ENCODE measurements at regions not wholly inside any gene's neighbourhood (a gene's known extent, or its start where the extent isn't known, plus 50 kb on each side); places are given as distances from the start of the nearest gene placed in this dataset.

GRCh38 chr15:46450112-46450809, 815.4 kb downstream of the SQOR start:
- DNase-seq, result no peak

GRCh38 chr15:46450810-46451182, 816.0 kb downstream of the SQOR start:
- DNase-seq, result no peak

- DNase-seq, result no peak
Measured at GRCh38 chr15:46452297-46452820, 817.5 kb downstream of the SQOR start.

GRCh38 chr15:46456456-46456855, 821.6 kb downstream of the SQOR start:
- DNase-seq, result no peak

GRCh38 chr15:46460431-46461094, 825.7 kb downstream of the SQOR start:
- no peak for DNase-seq

GRCh38 chr15:46461416-46461815, 826.6 kb downstream of the SQOR start:
- DNase-seq, result no peak

GRCh38 chr15:46467041-46467440, 832.2 kb downstream of the SQOR start:
- no peak for DNase-seq

- DNase-seq, result no peak
Measured at GRCh38 chr15:46471096-46471495, 836.3 kb downstream of the SQOR start.

- no peak for DNase-seq
Measured at GRCh38 chr15:46489276-46489675, 854.4 kb downstream of the SQOR start.

- no peak for DNase-seq
Measured at GRCh38 chr15:46496491-46497115, 861.8 kb downstream of the SQOR start.

- DNase-seq, result no peak
Measured at GRCh38 chr15:46502667-46503066, 867.8 kb downstream of the SQOR start.

- no peak for DNase-seq
Measured at GRCh38 chr15:46518381-46518780, 883.6 kb downstream of the SQOR start.

GRCh38 chr15:46523701-46524100, 888.9 kb downstream of the SQOR start:
- DNase-seq, result no peak

GRCh38 chr15:46525984-46526725, 891.3 kb downstream of the SQOR start:
- no peak for DNase-seq

GRCh38 chr15:46526726-46527110, 891.9 kb downstream of the SQOR start:
- DNase-seq, result no peak

- no peak for DNase-seq
Measured at GRCh38 chr15:46543626-46544025, 908.8 kb downstream of the SQOR start.

- DNase-seq, result no peak
Measured at GRCh38 chr15:46548989-46549388, 914.2 kb downstream of the SQOR start.

GRCh38 chr15:46552316-46552715, 917.5 kb downstream of the SQOR start:
- DNase-seq, result no peak

GRCh38 chr15:46555547-46555946, 920.7 kb downstream of the SQOR start:
- no peak for DNase-seq

GRCh38 chr15:46556010-46556409, 921.2 kb downstream of the SQOR start:
- no peak for DNase-seq

GRCh38 chr15:46556559-46557379, 921.9 kb downstream of the SQOR start:
- DNase-seq, result peak in 1 of 3 donors; percentile 11

- no peak for DNase-seq
Measured at GRCh38 chr15:46567968-46568367, 933.1 kb downstream of the SQOR start.

All from suppressor macrophage treated with lipopolysaccharide for 1 hour (primary cell).